GM12891 (cell line): ENCODE measurements at regions not wholly inside any gene's neighbourhood (a gene's known extent, or its start where the extent isn't known, plus 50 kb on each side); places are given as distances from the start of the nearest gene placed in this dataset.
"Not testable (repeated sequence)": the region's sequence is repeated elsewhere in the genome, so short reads cannot be mapped to it uniquely, and the experiment has no call there.

Experiments used
- DNase-seq: peaks from one replicate; pipeline ENCODE4 v3.0.0; 2011; ENCODE audit warnings: low spot score; ENCODE audit not compliant: insufficient read length
- FAIRE-seq: peaks from 2 replicates; lab custom pipeline; 2011; peaks lifted over from hg19 to GRCh38; lab: Jason Lieb, UNC
- PAX5 ChIP-seq: IDR thresholded peaks from 2 replicates; pipeline ENCODE4 v1.6.1; 2011; ENCODE audit warnings: low read length, moderate library complexity, mild to moderate bottlenecking; ENCODE audit not compliant: insufficient read depth, severe bottlenecking
- POLR2A ChIP-seq: IDR thresholded peaks from 2 replicates; pipeline ENCODE4 v1.6.1; 2011; ENCODE audit warnings: low read depth, low read length, control low read depth
- POLR2AphosphoS5 ChIP-seq: IDR thresholded peaks from 2 replicates; pipeline ENCODE4 v1.6.1; 2011; ENCODE audit warnings: low read depth, low read length, control low read depth
- POU2F2 ChIP-seq: IDR thresholded peaks from 2 replicates; pipeline ENCODE4 v1.6.1; 2011; ENCODE audit warnings: low read depth, mild to moderate bottlenecking, control low read depth, low read length, moderate library complexity
- SPI1 ChIP-seq: IDR thresholded peaks from 2 replicates; pipeline ENCODE4 v1.6.1; 2011; ENCODE audit warnings: low read depth, low read length, control low read depth
- TAF1 ChIP-seq: IDR thresholded peaks from 2 replicates; pipeline ENCODE4 v1.6.1; 2011; ENCODE audit warnings: low read depth, low read length, control low read depth

GRCh38 chr5:29203049-29203448 lies 1990.4 kb upstream of the CDH6 start:
- no peak for FAIRE-seq
- TF ChIP-seq TAF1 (no peak), POLR2A (no peak), POLR2AphosphoS5 (no peak), POU2F2 (no peak), SPI1 (no peak), PAX5 (no peak)

GRCh38 chr5:29197631-29198454 lies 1995.6 kb upstream of the CDH6 start:
- FAIRE-seq (no peak), DNase-seq (no peak)
- TF ChIP-seq SPI1 (no peak), PAX5 (no peak), POU2F2 (no peak), TAF1 (no peak)

More at GRCh38 chr5:29203049-29203448, 1990.4 kb upstream of the CDH6 start:
- DNase-seq: no peak

- DNase-seq (no peak), FAIRE-seq (no peak)
- TF ChIP-seq PAX5: no peak
- no peak for TF ChIP-seq POLR2AphosphoS5
- TF ChIP-seq SPI1: no peak
- no peak for TF ChIP-seq POLR2A
- no peak for TF ChIP-seq POU2F2
- no peak for TF ChIP-seq TAF1
These were observed 1999.5 kb upstream of the CDH6 start for GRCh38 chr5:29193972-29194371.

- not testable (repeated sequence) for DNase-seq, FAIRE-seq
These were observed 2002.0 kb upstream of the CDH6 start for GRCh38 chr5:29191269-29192048.

- not testable (repeated sequence) for FAIRE-seq, DNase-seq
These were observed 2003.1 kb upstream of the CDH6 start for GRCh38 chr5:29190398-29190797.

- not testable (repeated sequence) for FAIRE-seq, DNase-seq
These were observed 2007.1 kb upstream of the CDH6 start for GRCh38 chr5:29186380-29186779.

- DNase-seq (no peak), FAIRE-seq (no peak)
- TF ChIP-seq POLR2A (no peak), PAX5 (no peak), SPI1 (no peak), POLR2AphosphoS5 (no peak), TAF1 (no peak), POU2F2 (no peak)
These were observed 2007.9 kb upstream of the CDH6 start for GRCh38 chr5:29185558-29185957.

- no peak for TF ChIP-seq TAF1
- no peak for TF ChIP-seq PAX5
- TF ChIP-seq POLR2AphosphoS5: no peak
- no peak for TF ChIP-seq SPI1
- TF ChIP-seq POLR2A: no peak
- no peak for TF ChIP-seq POU2F2
- FAIRE-seq (no peak), DNase-seq (no peak)
These were observed 2017.7 kb upstream of the CDH6 start for GRCh38 chr5:29175774-29176173.

- DNase-seq (no peak), FAIRE-seq (no peak)
- TF ChIP-seq TAF1: no peak
- no peak for TF ChIP-seq POLR2A
- no peak for TF ChIP-seq PAX5
- no peak for TF ChIP-seq SPI1
- TF ChIP-seq POU2F2: no peak
- TF ChIP-seq POLR2AphosphoS5: no peak
These were observed 2022.9 kb upstream of the CDH6 start for GRCh38 chr5:29170599-29170998.

GRCh38 chr5:29169886-29170285 lies 2023.6 kb upstream of the CDH6 start:
- DNase-seq (no peak), FAIRE-seq (no peak)
- TF ChIP-seq PAX5 (no peak), POLR2A (no peak), POLR2AphosphoS5 (no peak), TAF1 (no peak), SPI1 (no peak), POU2F2 (no peak)
